Fibroblast of lung (primary cell): ENCODE measurements at regions not wholly inside any gene's neighbourhood (a gene's known extent, or its start where the extent isn't known, plus 50 kb on each side); places are given as distances from the start of the nearest gene placed in this dataset.

ENCODE experiments used
- DNase-seq, 2 donors: peaks; one replicate each; pipeline versions ENCODE4 v3.0.0 to v3.0.0-alpha.2; 2010; ENCODE audit warnings: low read depth in 2 of 2
- H2AFZ ChIP-seq: 2 replicates; pipeline ENCODE4 v1.5.1; 2012; ENCODE audit warnings: low read length, control low read depth, inconsistent platforms
- H3K27ac ChIP-seq: 2 replicates; pipeline ENCODE4 v1.5.1; 2011; ENCODE audit warnings: low read length, control low read depth; ENCODE audit not compliant: insufficient read depth
- H3K27me3 ChIP-seq: 2 replicates; pipeline ENCODE4 v1.5.1; 2011; ENCODE audit warnings: mild to moderate bottlenecking, low read length; ENCODE audit not compliant: control insufficient read depth, insufficient read depth
- H3K36me3 ChIP-seq: 2 replicates; pipeline ENCODE4 v1.5.1; 2011; ENCODE audit warnings: low read length; ENCODE audit not compliant: control insufficient read depth, insufficient read depth
- H3K4me1 ChIP-seq: 2 replicates; pipeline ENCODE4 v1.5.1; 2011; ENCODE audit warnings: low read length; ENCODE audit not compliant: control insufficient read depth, insufficient read depth; ENCODE audit errors: extremely low read depth
- H3K4me2 ChIP-seq: 2 replicates; pipeline ENCODE4 v1.5.1; 2011; ENCODE audit warnings: low read length, control low read depth; ENCODE audit not compliant: insufficient read depth; ENCODE audit errors: extremely low read depth
- H3K4me3 ChIP-seq, 4 experiments: fragments of 200-600 bp in 1 of 4; sonication (generic) in 1 of 4; replicated peaks in 1 of 4; 2 replicates each; pipeline ENCODE4 v1.5.1; 2011 to 2016; ENCODE audit warnings: low read length in 4 of 4, low read depth in 3 of 4, mild to moderate bottlenecking in 3 of 4, control low read depth in 2 of 4, inconsistent platforms in 1 of 4, mixed read lengths in 1 of 4; ENCODE audit not compliant: insufficient read depth in 1 of 4; ENCODE audit errors: control extremely low read depth in 1 of 4
- H3K79me2 ChIP-seq: 2 replicates; pipeline ENCODE4 v1.5.1; 2012; ENCODE audit warnings: mild to moderate bottlenecking, low read length, inconsistent platforms; ENCODE audit not compliant: control insufficient read depth, insufficient read depth
- H3K9ac ChIP-seq: 2 replicates; pipeline ENCODE4 v1.5.1; 2011; ENCODE audit warnings: mild to moderate bottlenecking, low read length, control low read depth; ENCODE audit not compliant: insufficient read depth
- H3K9me3 ChIP-seq: 2 replicates; pipeline ENCODE4 v1.5.1; 2012; ENCODE audit warnings: low read depth, low read length; ENCODE audit not compliant: control insufficient read depth, insufficient read depth
- H4K20me1 ChIP-seq: 2 replicates; pipeline ENCODE4 v1.5.1; 2011; ENCODE audit warnings: low read length; ENCODE audit not compliant: control insufficient read depth, insufficient read depth; ENCODE audit errors: extremely low read depth
- CTCF ChIP-seq, 2 donors: IDR thresholded peaks in 1 of 2; conservative IDR thresholded peaks in 1 of 2; 1 replicate in 1 of 2; 2 replicates in 1 of 2; pipeline ENCODE4 v1.5.1; 2011 to 2012; ENCODE audit warnings: low read length in 2 of 2, control low read depth in 1 of 2, inconsistent platforms in 1 of 2, low read depth in 1 of 2, mild to moderate bottlenecking in 1 of 2
- EZH2 ChIP-seq: IDR thresholded peaks from 2 replicates; pipeline ENCODE4 v1.5.1; 2012; ENCODE audit warnings: low read length, control low read depth, mild to moderate bottlenecking; ENCODE audit errors: missing control alignments

- no peak overlapping the region for H3K27ac ChIP-seq
- DNase-seq, result no peak
- no peaks in the 10 kb centered on the region for H3K27me3 ChIP-seq
- H3K36me3 ChIP-seq, result no peaks in the 10 kb centered on the region
- no peak overlapping the region for H2AFZ ChIP-seq
- no peaks in the 10 kb centered on the region for H4K20me1 ChIP-seq
- H3K9ac ChIP-seq, result no peak overlapping the region
- no peaks in the 10 kb centered on the region for H3K9me3 ChIP-seq
- TF ChIP-seq EZH2 (no peak), CTCF (conservative IDR thresholded peaks at IDR 0.05 in 1 of 2, IDR thresholded peaks at IDR 0.05 in 1 of 2; ENCODE audit: low read depth in 1 of 2, low read length in 2 of 2) (no peak)
- no peaks in the 10 kb centered on the region for H3K79me2 ChIP-seq
- no peak overlapping the region for H3K4me3 ChIP-seq
- peaks cover 3% of the 10 kb centered on the region for H3K4me1 ChIP-seq
- H3K4me2 ChIP-seq, result no peak overlapping the region
Observed at GRCh38 chr10:10519674-10520073, 498.0 kb upstream of the CELF2 start.

GRCh38 chr10:10520491-10521385, 496.9 kb upstream of the CELF2 start:
- Histone ChIP-seq H3K27me3 (no peaks in the 10 kb centered on the region), H3K4me1 (no peaks in the 10 kb centered on the region), H3K27ac (no peak overlapping the region), H3K4me3 (no peak overlapping the region), H3K36me3 (no peaks in the 10 kb centered on the region), H2AFZ (no peak overlapping the region), H3K9ac (no peak overlapping the region), H3K9me3 (no peaks in the 10 kb centered on the region), H3K79me2 (no peaks in the 10 kb centered on the region), H4K20me1 (no peaks in the 10 kb centered on the region), H3K4me2 (no peak overlapping the region)
- no peak for DNase-seq
- TF ChIP-seq CTCF (conservative IDR thresholded peaks at IDR 0.05 in 1 of 2, IDR thresholded peaks at IDR 0.05 in 1 of 2; ENCODE audit: low read depth in 1 of 2, low read length in 2 of 2) (no peak), EZH2 (no peak)

GRCh38 chr10:10526846-10527245, 490.8 kb upstream of the CELF2 start:
- H4K20me1 ChIP-seq, result no peaks in the 10 kb centered on the region
- no peak overlapping the region for H3K4me3 ChIP-seq
- no peaks in the 10 kb centered on the region for H3K36me3 ChIP-seq
- no peak for TF ChIP-seq EZH2
- no peak for TF ChIP-seq CTCF (conservative IDR thresholded peaks at IDR 0.05 in 1 of 2, IDR thresholded peaks at IDR 0.05 in 1 of 2; ENCODE audit: low read depth in 1 of 2, low read length in 2 of 2)
- peak in 1 of 2 donors; percentile 73 for DNase-seq
- no peaks in the 10 kb centered on the region for H3K79me2 ChIP-seq
- no peaks in the 10 kb centered on the region for H3K9me3 ChIP-seq
- H3K4me1 ChIP-seq, result no peaks in the 10 kb centered on the region
- no peak overlapping the region for H3K9ac ChIP-seq
- H3K4me2 ChIP-seq, result no peak overlapping the region
- H3K27ac ChIP-seq, result no peak overlapping the region
- no peak overlapping the region for H2AFZ ChIP-seq
- H3K27me3 ChIP-seq, result no peaks in the 10 kb centered on the region
